HAP-1 (cell line): ENCODE measurements at regions not wholly inside any gene's neighbourhood (a gene's known extent, or its start where the extent isn't known, plus 50 kb on each side); places are given as distances from the start of the nearest gene placed in this dataset.

Source experiments
- DNase-seq, 2 experiments: peaks; one replicate each; pipeline ENCODE4 v3.0.0-alpha.2; 2016 to 2020; ENCODE audit warnings: low spot score in 2 of 2
- H3K27me3 ChIP-seq: fragments of 250-450 bp; sonication (Bioruptor Pico); 2 replicates; pipeline ENCODE4 v1.5.1; 2020; ENCODE audit warnings: low read depth, mild to moderate bottlenecking, moderate library complexity
- H3K36me3 ChIP-seq: fragments of 250-450 bp; sonication (Bioruptor Pico); replicated peaks from 2 replicates; pipeline ENCODE4 v1.5.1; 2020; ENCODE audit warnings: mild to moderate bottlenecking
- H3K4me1 ChIP-seq: fragments of 250-450 bp; sonication (Bioruptor Pico); 2 replicates; pipeline ENCODE4 v1.5.1; 2020; ENCODE audit warnings: mild to moderate bottlenecking
- H3K4me3 ChIP-seq: fragments of 250-450 bp; sonication (Bioruptor Pico); 2 replicates; pipeline ENCODE4 v1.5.1; 2020; ENCODE audit warnings: mild to moderate bottlenecking, moderate library complexity
- H3K9me3 ChIP-seq: fragments of 250-450 bp; sonication (Bioruptor Pico); 2 replicates; pipeline ENCODE4 v1.5.1; 2020; ENCODE audit warnings: mild to moderate bottlenecking, moderate library complexity
- in situ Hi-C: fragments of 300-500 bp; cut with MboI; formaldehyde crosslinking; loops from 3 replicates; pipeline ENCODE4 v1.14.3; 2020; ENCODE audit warnings: low sequenced_read_pairs, inconsistent platforms, mixed read lengths

DNA sequence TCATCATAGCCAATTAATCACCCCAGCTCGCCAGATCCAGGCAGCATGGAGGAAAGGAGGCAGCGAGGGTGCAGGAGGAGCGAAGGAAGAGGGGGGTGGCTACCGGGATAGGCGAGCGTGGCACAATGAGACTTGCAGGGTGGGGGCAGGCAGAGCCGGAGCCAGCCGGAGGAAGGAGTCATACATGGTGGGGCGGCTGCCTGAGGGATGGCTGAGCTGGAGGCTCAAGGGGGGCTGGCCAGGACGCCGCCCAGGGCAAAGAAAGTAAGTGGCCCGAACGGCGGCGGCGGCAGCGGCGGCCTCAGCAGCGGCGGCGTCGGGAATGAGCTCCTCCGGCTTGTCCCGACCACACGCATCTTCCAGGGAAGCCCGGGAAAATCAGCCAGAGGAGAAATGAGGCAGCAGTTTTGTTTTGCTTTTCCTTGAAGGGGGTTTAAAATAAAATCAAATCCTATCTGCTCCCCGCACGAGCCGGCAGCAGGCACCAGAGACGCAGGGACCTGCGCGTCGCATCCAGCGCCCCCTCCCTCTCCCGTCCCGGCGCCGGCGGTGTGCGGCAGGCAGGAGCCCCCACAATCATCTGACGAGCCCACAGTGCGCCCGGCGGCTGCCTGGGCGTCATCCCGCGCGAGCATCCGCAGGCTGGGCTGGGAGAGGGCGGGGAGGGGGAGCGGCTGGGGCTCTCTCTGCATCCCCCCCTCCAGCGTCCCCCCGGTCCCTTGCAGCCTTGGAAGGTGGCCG is 263.6 kb downstream of the CTTN start:
- H3K4me1 ChIP-seq: no peaks in the 10 kb centered on the region
- H3K36me3 ChIP-seq: no peaks in the 10 kb centered on the region
- in situ Hi-C loops: no loop called here
- no peaks in the 10 kb centered on the region for H3K9me3 ChIP-seq
- no peak for DNase-seq
- H3K4me3 ChIP-seq: no peak overlapping the region
- H3K27me3 ChIP-seq: no peaks in the 10 kb centered on the region

DNA sequence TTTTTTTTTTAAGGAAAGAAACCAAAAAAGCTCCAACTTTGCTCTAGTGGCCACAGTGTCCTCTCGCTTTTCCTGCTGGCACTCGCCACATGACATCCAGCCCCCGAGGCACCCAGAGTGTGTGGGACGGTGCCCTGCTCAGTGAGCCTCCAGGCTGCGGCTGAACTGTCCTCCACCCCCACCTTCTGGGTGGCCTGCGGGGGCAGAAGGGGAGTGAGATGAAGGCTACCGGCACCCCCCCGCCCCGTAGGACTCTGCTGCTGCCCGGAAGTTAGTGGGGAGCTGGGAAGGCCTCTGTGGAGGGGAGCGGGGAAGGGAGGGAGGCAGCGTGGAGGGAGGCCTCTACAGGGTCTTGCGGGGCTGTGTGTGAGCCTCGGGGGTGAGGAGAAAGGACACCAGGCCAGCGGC is 264.4 kb downstream of the CTTN start:
- Histone ChIP-seq H3K36me3 (no peaks in the 10 kb centered on the region), H3K9me3 (no peaks in the 10 kb centered on the region), H3K4me3 (no peak overlapping the region), H3K27me3 (no peaks in the 10 kb centered on the region), H3K4me1 (no peaks in the 10 kb centered on the region)
- no peak for DNase-seq
- in situ Hi-C loops: no loop called here

DNA sequence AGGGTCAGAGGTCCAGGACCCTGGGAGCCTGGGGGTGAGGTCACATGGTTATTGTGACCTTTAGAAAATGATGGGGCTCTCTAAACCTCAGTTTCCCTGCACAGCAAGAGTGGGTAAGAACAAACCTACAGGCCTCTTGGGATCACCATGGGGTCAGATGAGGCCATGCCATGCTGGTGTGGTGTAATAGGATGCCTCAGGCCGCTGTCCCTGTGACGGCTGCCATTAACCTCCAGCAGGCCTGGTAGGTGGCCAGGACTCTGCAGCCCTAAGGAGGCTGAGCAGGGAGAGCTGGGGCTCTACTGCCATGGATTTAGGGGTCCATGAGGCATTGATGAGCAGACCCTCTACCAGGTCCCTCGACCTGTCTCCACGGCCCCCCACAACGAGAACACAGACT is 265.5 kb downstream of the CTTN start:
- in situ Hi-C loops: no loop called here
- DNase-seq: no peak
- Histone ChIP-seq H3K9me3 (no peaks in the 10 kb centered on the region), H3K4me1 (no peaks in the 10 kb centered on the region), H3K27me3 (no peaks in the 10 kb centered on the region), H3K4me3 (no peak overlapping the region), H3K36me3 (no peaks in the 10 kb centered on the region)

DNA sequence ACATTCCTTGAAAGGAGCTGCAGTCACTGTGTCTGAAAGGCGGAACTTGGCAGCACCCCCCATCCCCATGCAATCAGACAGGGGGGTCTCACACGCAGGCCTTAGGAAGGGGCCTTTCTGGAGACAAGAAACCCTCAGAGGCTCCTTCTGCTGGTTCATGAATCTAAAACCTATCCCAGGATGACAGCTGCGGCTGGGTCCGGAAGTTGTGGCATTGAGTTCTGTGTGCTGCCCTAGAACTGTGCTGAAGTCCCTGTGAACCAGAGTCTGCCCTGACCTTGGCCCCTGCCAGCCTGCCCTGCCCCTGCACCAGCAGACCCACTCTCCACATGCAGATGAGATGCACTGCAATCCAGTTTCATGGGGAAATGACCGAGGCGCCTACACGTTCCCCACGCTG is 268.0 kb downstream of the CTTN start:
- in situ Hi-C loops: no loop called here
- Histone ChIP-seq H3K27me3 (no peaks in the 10 kb centered on the region), H3K4me3 (no peak overlapping the region), H3K4me1 (no peaks in the 10 kb centered on the region), H3K9me3 (no peaks in the 10 kb centered on the region), H3K36me3 (no peaks in the 10 kb centered on the region)
- no peak for DNase-seq

DNA sequence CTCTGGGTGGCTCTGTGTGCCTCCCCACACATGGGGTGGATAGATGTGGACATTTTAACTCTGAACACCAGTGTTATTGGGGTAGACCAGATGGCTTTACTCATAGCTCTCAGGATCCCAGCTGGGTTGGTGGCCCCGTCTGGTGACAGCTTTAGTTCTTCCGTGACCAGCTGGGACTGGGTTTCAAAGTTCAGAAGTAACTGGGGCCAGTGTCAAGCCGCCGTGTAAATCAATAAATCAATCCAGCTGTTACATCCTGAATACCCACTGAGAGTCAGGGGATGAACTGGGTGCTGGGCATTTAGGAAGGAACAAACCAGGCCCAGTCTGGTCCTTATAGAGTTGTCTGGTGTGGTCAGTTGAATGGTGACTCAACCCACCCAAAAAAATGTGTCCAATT is 269.4 kb downstream of the CTTN start:
- no peaks in the 10 kb centered on the region for H3K9me3 ChIP-seq
- in situ Hi-C loops: no loop called here
- H3K4me1 ChIP-seq: no peaks in the 10 kb centered on the region
- H3K36me3 ChIP-seq: no peaks in the 10 kb centered on the region
- no peak for DNase-seq
- H3K27me3 ChIP-seq: no peaks in the 10 kb centered on the region
- no peak overlapping the region for H3K4me3 ChIP-seq

DNA sequence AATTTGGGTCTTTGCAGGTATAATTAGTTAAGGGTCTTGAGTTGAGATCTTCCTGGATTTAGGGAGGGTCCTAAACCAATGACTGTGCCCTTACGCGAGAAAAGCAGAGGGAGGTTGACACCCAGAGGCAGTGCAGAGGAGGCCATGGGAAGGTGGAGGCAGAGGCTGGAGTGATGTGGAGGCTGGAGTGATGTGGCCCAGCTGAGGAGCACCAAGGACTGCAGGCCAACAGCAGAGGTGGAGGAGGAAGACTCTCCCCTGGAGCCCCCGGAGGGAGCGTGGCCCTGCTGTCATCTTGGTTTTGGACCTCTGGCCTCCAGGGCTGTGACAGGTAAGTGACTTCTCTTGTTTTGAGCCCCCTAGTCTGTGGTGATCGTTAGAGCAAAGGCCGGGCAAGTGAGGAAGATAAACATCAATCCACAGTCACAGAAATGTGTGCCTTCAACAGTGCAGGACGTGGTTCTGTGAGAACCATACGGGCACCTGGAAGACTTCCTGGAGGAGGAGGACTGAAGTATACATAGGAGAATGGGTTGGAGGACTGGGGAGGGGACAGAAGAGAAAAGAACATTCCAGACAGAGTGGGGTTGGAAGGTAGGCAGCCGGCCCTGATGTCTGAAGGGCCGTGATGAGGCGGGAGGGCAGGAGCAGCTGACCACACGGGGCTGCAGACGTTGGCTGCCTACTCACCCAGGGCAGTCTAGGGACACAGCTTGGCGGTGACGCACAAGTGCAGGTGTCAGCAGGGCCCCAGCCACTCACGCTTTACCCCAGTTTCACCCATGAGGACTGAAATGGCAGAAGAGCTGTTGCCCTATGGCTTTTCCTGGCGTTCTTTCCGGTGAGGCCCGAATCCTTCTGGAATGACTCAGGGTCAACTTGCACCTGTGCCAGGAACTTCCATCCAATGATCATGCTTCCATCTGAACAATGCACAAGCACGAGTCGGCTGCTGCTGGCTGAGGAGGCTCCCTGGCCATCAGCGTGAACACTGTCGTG is 270.2 kb downstream of the CTTN start:
- Histone ChIP-seq H3K9me3 (no peaks in the 10 kb centered on the region), H3K4me1 (no peaks in the 10 kb centered on the region), H3K36me3 (no peaks in the 10 kb centered on the region), H3K27me3 (no peaks in the 10 kb centered on the region), H3K4me3 (no peak overlapping the region)
- no peak for DNase-seq
- in situ Hi-C loops: no loop called here

DNA sequence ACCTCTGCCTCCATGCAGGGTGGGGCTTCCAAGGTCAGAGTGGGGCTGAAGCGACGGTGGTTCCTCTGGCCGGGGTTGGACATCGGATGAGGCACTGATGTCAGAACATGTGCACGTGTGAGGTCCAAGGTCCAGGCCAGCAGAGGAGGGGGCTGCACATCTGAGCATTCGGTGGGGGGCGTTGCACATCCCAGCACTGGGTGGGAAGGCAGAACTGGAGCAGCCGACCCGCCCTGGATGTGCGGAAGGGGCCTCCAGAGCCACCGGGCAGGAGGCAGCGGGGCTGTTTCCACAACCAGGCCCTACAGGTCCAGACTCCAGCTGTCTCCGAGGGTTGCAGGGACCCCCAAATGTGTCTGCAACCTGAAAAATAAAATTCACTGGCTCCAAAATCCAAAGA is 271.0 kb downstream of the CTTN start:
- DNase-seq: no peak
- H3K27me3 ChIP-seq: no peaks in the 10 kb centered on the region
- H3K4me3 ChIP-seq: no peak overlapping the region
- no peaks in the 10 kb centered on the region for H3K4me1 ChIP-seq
- no peaks in the 10 kb centered on the region for H3K9me3 ChIP-seq
- in situ Hi-C loops: no loop called here
- no peaks in the 10 kb centered on the region for H3K36me3 ChIP-seq

DNA sequence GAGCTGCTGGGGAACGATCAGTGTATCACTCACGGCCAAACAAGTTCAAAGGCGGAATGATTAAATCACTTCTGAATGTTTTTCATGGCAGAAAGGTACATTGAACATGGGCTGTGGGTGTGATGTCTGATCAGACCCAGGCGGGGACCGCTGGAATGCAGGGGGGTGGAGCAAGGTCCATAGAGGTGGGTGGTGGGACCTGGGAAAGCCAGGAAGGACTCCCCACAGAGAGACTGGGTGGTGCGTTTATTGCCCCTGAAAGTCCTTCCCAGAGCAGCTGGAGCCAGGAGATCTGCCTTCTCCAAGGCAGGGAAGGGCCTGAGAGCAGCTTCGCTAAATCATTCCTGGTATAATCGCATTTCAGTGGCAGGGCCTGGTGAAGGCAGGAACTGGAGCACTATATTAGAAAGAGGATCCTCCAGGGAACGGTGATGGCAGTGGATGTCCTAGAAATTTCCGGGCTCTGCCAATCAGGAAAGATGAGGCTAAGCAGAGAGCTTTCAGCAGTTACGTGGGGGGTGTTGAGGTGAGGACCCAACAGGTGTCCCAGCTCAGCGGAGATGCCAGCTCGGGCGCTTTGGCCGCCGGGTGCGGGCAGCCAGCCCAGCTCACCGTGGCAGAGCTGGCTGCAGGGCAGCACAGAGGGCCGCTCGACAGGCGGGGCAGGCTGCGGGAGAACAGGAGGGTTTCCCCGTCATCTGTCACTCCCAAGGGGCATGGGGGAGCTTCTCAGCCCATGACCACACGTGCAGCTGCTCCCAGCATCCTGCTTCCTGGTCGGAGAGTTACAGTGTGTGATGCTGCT is 271.7 kb downstream of the CTTN start:
- in situ Hi-C loops: no loop called here
- Histone ChIP-seq H3K4me3 (no peak overlapping the region), H3K9me3 (no peaks in the 10 kb centered on the region), H3K27me3 (no peaks in the 10 kb centered on the region), H3K36me3 (no peaks in the 10 kb centered on the region), H3K4me1 (no peaks in the 10 kb centered on the region)
- DNase-seq: no peak

DNA sequence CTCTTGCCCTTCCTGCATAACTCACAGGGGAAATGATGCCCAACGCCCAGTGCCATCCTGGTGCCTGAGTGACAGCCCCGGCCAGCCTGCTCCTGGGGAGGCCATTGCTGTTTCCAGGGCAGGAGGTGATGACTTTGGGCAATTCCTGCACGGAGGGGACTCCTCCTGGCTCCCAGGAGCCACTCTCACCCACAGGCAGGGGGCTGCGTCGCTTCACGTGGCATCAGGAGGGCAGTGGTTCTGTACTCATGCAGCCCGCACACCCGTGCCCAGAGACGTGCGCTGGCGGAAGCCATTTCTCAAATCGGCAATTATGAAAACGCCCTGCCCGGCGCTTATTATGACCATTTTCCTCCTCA is 272.3 kb downstream of the CTTN start:
- no peaks in the 10 kb centered on the region for H3K4me1 ChIP-seq
- H3K36me3 ChIP-seq: no peaks in the 10 kb centered on the region

DNA sequence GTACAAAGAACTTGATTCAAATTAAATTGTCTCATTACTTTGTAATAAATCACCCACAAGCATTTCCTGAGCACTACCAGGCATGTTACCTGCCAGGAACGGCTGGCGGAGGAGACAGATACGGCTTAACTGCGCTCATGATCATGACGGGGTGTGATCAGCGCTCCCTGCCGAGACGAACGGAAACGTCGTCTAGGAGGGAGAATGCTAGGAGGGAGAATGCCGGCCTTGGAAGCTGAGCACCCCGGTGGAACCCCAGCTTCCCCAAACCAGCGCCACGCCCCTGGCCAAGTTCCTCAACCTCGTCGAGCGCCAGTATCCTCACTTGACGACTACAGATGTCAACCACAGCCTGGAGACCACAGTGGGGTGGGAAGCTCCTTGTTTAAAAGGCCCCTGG is 272.8 kb downstream of the CTTN start:
- in situ Hi-C loops: no loop called here
- Histone ChIP-seq H3K27me3 (no peaks in the 10 kb centered on the region), H3K4me3 (no peak overlapping the region), H3K36me3 (no peaks in the 10 kb centered on the region), H3K9me3 (no peaks in the 10 kb centered on the region), H3K4me1 (no peaks in the 10 kb centered on the region)
- DNase-seq: no peak

More for the DNA sequence above, 272.3 kb downstream of the CTTN start:
- in situ Hi-C loops: no loop called here
- Histone ChIP-seq H3K27me3 (no peaks in the 10 kb centered on the region), H3K9me3 (no peaks in the 10 kb centered on the region), H3K4me3 (no peak overlapping the region)
- DNase-seq: no peak

DNA sequence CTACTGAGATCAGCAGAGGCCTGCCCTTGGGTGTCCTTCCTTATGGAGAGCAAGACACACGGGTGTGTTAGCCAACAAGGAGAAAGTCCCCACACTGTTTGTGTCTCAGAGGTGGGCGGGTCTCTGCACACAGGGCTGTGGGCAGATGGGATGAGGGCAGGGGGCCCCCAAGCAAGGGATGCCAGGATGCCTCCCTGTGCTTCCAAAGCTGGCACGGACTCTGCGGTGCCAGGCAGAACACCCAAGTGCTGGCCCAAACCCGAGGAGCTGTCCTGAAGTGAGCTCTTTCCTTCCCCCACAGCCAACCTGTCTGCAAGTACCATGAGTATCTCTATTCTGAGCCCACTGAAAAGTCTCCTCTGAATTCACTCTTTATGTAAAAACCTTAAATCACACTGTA is 273.3 kb downstream of the CTTN start:
- no peaks in the 10 kb centered on the region for H3K4me1 ChIP-seq
- no peaks in the 10 kb centered on the region for H3K27me3 ChIP-seq
- no peaks in the 10 kb centered on the region for H3K9me3 ChIP-seq
- no peak overlapping the region for H3K4me3 ChIP-seq
- DNase-seq: no peak
- in situ Hi-C loops: no loop called here
- H3K36me3 ChIP-seq: no peaks in the 10 kb centered on the region

DNA sequence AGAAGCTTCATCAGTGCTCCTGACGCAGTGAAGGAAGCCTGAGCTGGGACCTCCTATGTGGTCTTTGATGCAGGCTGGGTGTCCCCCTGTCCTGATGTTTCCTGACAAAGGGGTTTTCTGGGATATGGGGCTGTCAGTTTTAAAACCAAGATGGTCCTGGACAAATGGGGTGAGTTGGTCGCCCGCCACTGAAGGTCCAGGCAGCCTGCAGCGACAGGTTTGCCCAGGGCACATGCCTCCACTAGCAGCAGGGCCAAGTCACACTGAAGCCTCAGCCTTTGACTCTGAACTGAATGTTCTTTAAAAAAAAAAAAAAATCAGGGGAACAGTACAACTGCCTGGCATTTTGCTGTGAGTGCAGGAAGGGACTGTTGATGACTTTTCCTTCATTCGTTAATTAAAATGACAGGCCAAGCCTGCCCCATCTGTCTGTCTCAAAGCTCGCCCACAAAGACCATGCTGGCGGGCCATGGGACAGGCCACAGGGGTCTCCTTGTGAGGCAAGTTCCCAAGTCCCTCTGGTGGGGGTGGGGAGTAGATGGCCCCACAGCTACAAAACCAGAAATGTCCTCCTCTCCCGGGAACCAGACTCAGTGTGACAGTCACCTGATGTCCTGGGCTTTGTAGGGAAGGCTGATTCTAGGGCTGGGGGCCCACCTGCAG is 274.8 kb downstream of the CTTN start:
- Histone ChIP-seq H3K4me3 (no peak overlapping the region), H3K36me3 (no peaks in the 10 kb centered on the region), H3K27me3 (no peaks in the 10 kb centered on the region), H3K9me3 (no peaks in the 10 kb centered on the region), H3K4me1 (no peaks in the 10 kb centered on the region)
- in situ Hi-C loops: no loop called here
- no peak for DNase-seq

DNA sequence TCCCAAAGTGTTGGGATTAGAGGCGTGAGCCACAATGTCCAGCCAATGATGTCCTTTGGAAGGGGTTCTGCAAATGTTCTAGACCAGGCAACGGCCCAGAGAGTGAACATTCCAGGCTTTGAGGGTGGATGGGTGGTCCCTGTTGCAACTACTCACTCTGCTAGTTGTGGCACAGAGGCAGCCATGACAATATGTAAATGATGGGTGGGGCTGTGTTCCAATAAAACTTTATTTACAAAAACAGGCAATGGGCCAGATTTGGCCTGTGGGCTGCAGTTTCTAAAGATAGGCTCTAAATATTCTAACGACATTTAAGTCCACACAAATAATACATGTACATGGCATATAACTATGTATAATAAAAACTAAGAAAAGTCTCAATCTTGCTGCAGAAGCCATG is 276.3 kb downstream of the CTTN start:
- Histone ChIP-seq H3K27me3 (no peaks in the 10 kb centered on the region), H3K4me1 (no peaks in the 10 kb centered on the region), H3K9me3 (no peaks in the 10 kb centered on the region), H3K4me3 (no peak overlapping the region), H3K36me3 (no peaks in the 10 kb centered on the region)
- no peak for DNase-seq
- in situ Hi-C loops: no loop called here
